H1 (cell line): ENCODE measurements at regions not wholly inside any gene's neighbourhood (a gene's known extent, or its start where the extent isn't known, plus 50 kb on each side); places are given as distances from the start of the nearest gene placed in this dataset.

ENCODE experiments used
- CTCF ChIA-PET: fragments of 300-600 bp; sonication (Branson Sonifier 250); formaldehyde crosslinking; loops from one replicate; lab custom pipeline; 2021; ENCODE audit not compliant: partially characterized antibody; lab: Charles Lee
- POLR2A ChIA-PET: fragments of 300-600 bp; sonication (Branson Sonifier 250); formaldehyde crosslinking; loops from one replicate; lab custom pipeline; 2021; ENCODE audit warnings: inconsistent platforms; ENCODE audit not compliant: partially characterized antibody; lab: Charles Lee
- DNase-seq, 2 experiments: peaks; one replicate each; pipeline versions ENCODE4 v3.0.0 to v3.0.0-alpha.2; 2010 to 2022; ENCODE audit warnings: low spot score in 2 of 2, low read depth in 1 of 2, mixed read lengths in 1 of 2
- FAIRE-seq: peaks from 2 replicates; lab custom pipeline; 2011; peaks lifted over from hg19 to GRCh38; lab: Jason Lieb, UNC
- H2AFZ ChIP-seq: 2 replicates; pipeline ENCODE4 v1.8.1; 2012; ENCODE audit warnings: low read length, inconsistent platforms
- H2AK5ac ChIP-seq: 2 replicates; pipeline ENCODE4 v1.6.1; 2013; ENCODE audit warnings: low read depth, low read length
- H2BK120ac ChIP-seq: replicated peaks from 2 replicates; pipeline ENCODE3; 2013; ENCODE audit warnings: low read depth, low read length, inconsistent platforms
- H2BK12ac ChIP-seq: 2 replicates; pipeline ENCODE4 v1.6.1; 2013; ENCODE audit warnings: low read depth, low read length
- H2BK15ac ChIP-seq: 2 replicates; pipeline ENCODE4 v1.6.1; 2013; ENCODE audit warnings: low read length
- H2BK20ac ChIP-seq: 2 replicates; pipeline ENCODE4 v1.6.1; 2013; ENCODE audit warnings: low read length
- H2BK5ac ChIP-seq: 2 replicates; pipeline ENCODE4 v1.6.1; 2013; ENCODE audit warnings: low read depth, low read length
- H3K14ac ChIP-seq: 2 replicates; pipeline ENCODE4 v1.6.1; 2013; ENCODE audit warnings: inconsistent platforms; ENCODE audit not compliant: insufficient read length
- H3K18ac ChIP-seq: 2 replicates; pipeline ENCODE4 v1.6.1; 2013; ENCODE audit warnings: low read length; ENCODE audit errors: extremely low read depth
- H3K23ac ChIP-seq: 2 replicates; pipeline ENCODE4 v1.6.1; 2013; ENCODE audit warnings: inconsistent platforms; ENCODE audit not compliant: insufficient read length
- H3K23me2 ChIP-seq: 2 replicates; pipeline ENCODE4 v1.6.1; 2013; ENCODE audit warnings: low read depth, low read length
- H3K27ac ChIP-seq: 2 replicates; pipeline ENCODE4 v1.6.1; 2011; ENCODE audit warnings: low read depth, low read length, inconsistent platforms
- H3K27me3 ChIP-seq, 4 experiments: replicated peaks in 1 of 4; 1 replicate in 1 of 4; 2 replicates in 3 of 4; pipeline versions ENCODE4 v1.6.1 to v1.8.1; 2011 to 2013; ENCODE audit warnings: low read length in 3 of 4, mild to moderate bottlenecking in 3 of 4, inconsistent platforms in 2 of 4, mixed read lengths in 2 of 4, moderate library complexity in 1 of 4; ENCODE audit not compliant: control insufficient read depth in 3 of 4, insufficient read depth in 3 of 4; ENCODE audit errors: extremely low read depth in 1 of 4
- H3K36me3 ChIP-seq, 4 experiments: 2 replicates each; pipeline versions ENCODE4 v1.6.1 to v1.8.1; 2011 to 2013; ENCODE audit warnings: mild to moderate bottlenecking in 4 of 4, low read length in 3 of 4, moderate library complexity in 2 of 4, control low read depth in 1 of 4, inconsistent platforms in 1 of 4; ENCODE audit not compliant: insufficient read depth in 4 of 4, control insufficient read depth in 2 of 4
- H3K4ac ChIP-seq: replicated peaks from 2 replicates; pipeline ENCODE3; 2013; ENCODE audit warnings: low read length, low read depth, mixed read lengths, inconsistent platforms; ENCODE audit not compliant: insufficient read length
- H3K4me1 ChIP-seq, 4 experiments: replicated peaks in 1 of 4; 1 replicate in 1 of 4; 2 replicates in 3 of 4; pipeline versions ENCODE4 v1.6.1 to v1.8.1; 2011 to 2013; ENCODE audit warnings: low read length in 3 of 4, inconsistent platforms in 2 of 4, mixed read lengths in 1 of 4; ENCODE audit not compliant: insufficient read depth in 4 of 4, control insufficient read depth in 3 of 4
- H3K4me2 ChIP-seq, 2 experiments: 2 replicates each; pipeline versions ENCODE4 v1.6.1 to v1.8.1; 2011 to 2013; ENCODE audit warnings: low read depth in 2 of 2, low read length in 2 of 2, control low read depth in 1 of 2, inconsistent platforms in 1 of 2, mild to moderate bottlenecking in 1 of 2; ENCODE audit not compliant: insufficient read depth in 1 of 2
- H3K4me3 ChIP-seq, 4 experiments: fragments of 200-600, 300-600 bp in 1 of 4; sonication (generic), shearing (Covaris generic), sonication (Bioruptor Twin) in 1 of 4; 2 replicates each; pipeline versions ENCODE4 v1.5.1 to v1.8.1; 2011 to 2016; ENCODE audit warnings: low read length in 4 of 4, low read depth in 3 of 4, control low read depth in 2 of 4, inconsistent platforms in 2 of 4, mild to moderate bottlenecking in 2 of 4, mixed read lengths in 1 of 4, moderate library complexity in 1 of 4; ENCODE audit not compliant: insufficient read depth in 2 of 4; ENCODE audit errors: extremely low read depth in 1 of 4
- H3K56ac ChIP-seq: replicated peaks from 2 replicates; pipeline ENCODE3; 2013; ENCODE audit warnings: low read depth, mild to moderate bottlenecking, mixed read lengths, low read length, inconsistent platforms; ENCODE audit not compliant: insufficient read length
- H3K79me1 ChIP-seq: 2 replicates; pipeline ENCODE4 v1.6.1; 2013; ENCODE audit warnings: low read depth, low read length, control low read depth
- H3K79me2 ChIP-seq, 2 experiments: 2 replicates each; pipeline versions ENCODE4 v1.6.1 to v1.8.1; 2012 to 2013; ENCODE audit warnings: low read length in 2 of 2, mild to moderate bottlenecking in 2 of 2, inconsistent platforms in 1 of 2; ENCODE audit not compliant: insufficient read depth in 2 of 2, control insufficient read depth in 1 of 2
- H3K9ac ChIP-seq, 4 experiments: replicated peaks in 1 of 4; 1 replicate in 1 of 4; 2 replicates in 3 of 4; pipeline versions ENCODE4 v1.6.1 to v1.8.1; 2011 to 2013; ENCODE audit warnings: low read depth in 3 of 4, low read length in 3 of 4, control low read depth in 2 of 4, mild to moderate bottlenecking in 2 of 4, moderate library complexity in 2 of 4, inconsistent platforms in 1 of 4; ENCODE audit errors: extremely low read depth in 1 of 4
- H3K9me3 ChIP-seq, 2 experiments: 2 replicates each; pipeline versions ENCODE4 v1.6.1 to v1.8.1; 2012 to 2013; ENCODE audit warnings: mild to moderate bottlenecking in 2 of 2, moderate library complexity in 2 of 2, control low read depth in 1 of 2, inconsistent platforms in 1 of 2, low read depth in 1 of 2, low read length in 1 of 2, mixed read lengths in 1 of 2; ENCODE audit not compliant: insufficient read depth in 2 of 2
- H4K20me1 ChIP-seq, 2 experiments: replicated peaks in 1 of 2; 2 replicates each; pipeline versions ENCODE3 to v1.8.1; 2011 to 2013; ENCODE audit warnings: inconsistent platforms in 2 of 2, low read length in 2 of 2, mild to moderate bottlenecking in 1 of 2; ENCODE audit not compliant: insufficient read depth in 2 of 2, control insufficient read depth in 1 of 2
- H4K5ac ChIP-seq: 2 replicates; pipeline ENCODE4 v1.6.1; 2013; ENCODE audit warnings: low read length, low read depth, mixed read lengths, inconsistent platforms; ENCODE audit not compliant: insufficient read length
- H4K8ac ChIP-seq: 2 replicates; pipeline ENCODE4 v1.8.0; 2013; ENCODE audit warnings: mild to moderate bottlenecking, moderate library complexity, low read length, inconsistent platforms; ENCODE audit not compliant: insufficient read depth; ENCODE audit errors: extremely low read depth
- H4K91ac ChIP-seq: replicated peaks from 2 replicates; pipeline ENCODE3; 2013; ENCODE audit warnings: low read length, mixed read lengths, inconsistent platforms; ENCODE audit not compliant: insufficient read length
- ATF3 ChIP-seq: IDR thresholded peaks from 2 replicates; pipeline ENCODE4 v1.6.1; 2011; ENCODE audit warnings: low read depth, mild to moderate bottlenecking, low read length; ENCODE audit not compliant: insufficient read depth
- BRCA1 ChIP-seq: IDR thresholded peaks from 2 replicates; pipeline ENCODE4 v1.6.1; 2012; ENCODE audit warnings: low read depth, low read length, improper control_type of control experiment
- CREB1 ChIP-seq: IDR thresholded peaks from 2 replicates; pipeline ENCODE4 v1.6.1; 2012; ENCODE audit warnings: inconsistent platforms
- EGR1 ChIP-seq: IDR thresholded peaks from 2 replicates; pipeline ENCODE4 v1.6.1; 2011; ENCODE audit warnings: low read depth, low read length, borderline replicate concordance
- MAFK ChIP-seq: IDR thresholded peaks from 2 replicates; pipeline ENCODE4 v1.6.1; 2012; ENCODE audit warnings: low read depth, mild to moderate bottlenecking, improper control_type of control experiment, low read length
- MAX ChIP-seq: IDR thresholded peaks from 2 replicates; pipeline ENCODE4 v1.6.1; 2012; ENCODE audit warnings: inconsistent platforms
- NRF1 ChIP-seq: IDR thresholded peaks from 2 replicates; pipeline ENCODE4 v1.6.1; 2011; ENCODE audit warnings: mild to moderate bottlenecking, low read depth, low read length, improper control_type of control experiment
- POU5F1 ChIP-seq: IDR thresholded peaks from 2 replicates; pipeline ENCODE4 v1.6.1; 2011; ENCODE audit warnings: low read depth, mild to moderate bottlenecking, low read length, moderate library complexity
- RNF2 ChIP-seq: fragments of 200-900, 300-1000 bp; sonication (generic); IDR thresholded peaks from 2 replicates; pipeline ENCODE4 v1.7.1; 2016; ENCODE audit warnings: borderline replicate concordance, low read depth, mild to moderate bottlenecking, antibody characterized with exemption, low read length; ENCODE audit not compliant: poor library complexity, severe bottlenecking; ENCODE audit errors: missing control alignments
- RXRA ChIP-seq: IDR thresholded peaks from 2 replicates; pipeline ENCODE4 v1.6.1; 2011; ENCODE audit warnings: low read depth, mild to moderate bottlenecking, low read length, moderate library complexity; ENCODE audit not compliant: insufficient read depth
- SP2 ChIP-seq: IDR thresholded peaks from 2 replicates; pipeline ENCODE4 v1.6.1; 2012; ENCODE audit warnings: mild to moderate bottlenecking, low read length, inconsistent platforms
- SP4 ChIP-seq: IDR thresholded peaks from 2 replicates; pipeline ENCODE4 v1.6.1; 2012; ENCODE audit warnings: low read length, inconsistent platforms
- SRF ChIP-seq: IDR thresholded peaks from 2 replicates; pipeline ENCODE4 v1.6.1; 2011; ENCODE audit warnings: mild to moderate bottlenecking, low read depth, low read length, moderate library complexity
- TAF7 ChIP-seq: optimal IDR thresholded peaks from 2 replicates; pipeline ENCODE3; 2011; ENCODE audit warnings: low read depth, mild to moderate bottlenecking, inconsistent platforms, low read length, moderate library complexity, borderline replicate concordance
- TCF12 ChIP-seq: IDR thresholded peaks from 2 replicates; pipeline ENCODE4 v1.6.1; 2011; ENCODE audit warnings: low read depth, mild to moderate bottlenecking, low read length
- WGBS, 2 experiments: shearing (Covaris generic) in 1 of 2; methylation state at CpG; one replicate each; pipeline versions ENCODE4 v1.1.6 to v1.1.7; 2013 to 2015; ENCODE audit warnings: low lambda C conversion rate in 2 of 2, mixed read lengths in 2 of 2, inconsistent platforms in 1 of 2, low coverage in 1 of 2, missing lambda C conversion rate in 1 of 2; ENCODE audit not compliant: insufficient replicate concordance in 2 of 2, insufficient coverage in 1 of 2, insufficient read length in 1 of 2; ENCODE audit errors: extremely low coverage in 1 of 2, missing lambda C conversion rate in 1 of 2; 5-methylcytosine and 5-hydroxymethylcytosine counted together

- no peak overlapping the region for H3K4me3 ChIP-seq
- CTCF ChIA-PET = no interaction called here
- TF ChIP-seq MAFK (no peak), RNF2 (no peak), SP2 (no peak), ATF3 (no peak), TCF12 (no peak), MAX (no peak), RXRA (no peak), SP4 (no peak), TAF7 (no peak), CREB1 (no peak), POU5F1 (no peak), EGR1 (no peak), NRF1 (no peak), SRF (no peak), BRCA1 (no peak)
Observed at GRCh38 chr1:163472651-163473248, 151.0 kb downstream of the NUF2 start.

More at GRCh38 chr1:163472651-163473248, 151.0 kb downstream of the NUF2 start:
- Histone ChIP-seq H2BK12ac (no peak overlapping the region), H2BK20ac (no peak overlapping the region), H3K18ac (no peak overlapping the region), H3K27me3 (no peaks in the 10 kb centered on the region), H2AK5ac (no peak overlapping the region), H4K8ac (no peak overlapping the region), H3K4ac (no peak overlapping the region), H2BK120ac (no peak overlapping the region), H3K9me3 (no peaks in the 10 kb centered on the region), H3K14ac (no peak overlapping the region), H4K5ac (no peak overlapping the region), H3K23me2 (no peaks in the 10 kb centered on the region; the same call in 1 of the 2 replicates), H3K79me2 (no peaks in the 10 kb centered on the region), H4K20me1 (no peaks in the 10 kb centered on the region), H4K91ac (no peak overlapping the region), H3K27ac (no peak overlapping the region), H3K9ac (no peak overlapping the region), H3K36me3 (no peaks in the 10 kb centered on the region), H3K56ac (no peak overlapping the region), H2AFZ (no peak overlapping the region), H2BK15ac (no peak overlapping the region), H3K4me2 (no peak overlapping the region), H3K4me1 (no peaks in the 10 kb centered on the region; a peak in 1 of 7 replicates), H2BK5ac (no peak overlapping the region), H3K79me1 (no peaks in the 10 kb centered on the region), H3K23ac (no peak overlapping the region)
- FAIRE-seq (no peak), DNase-seq (no peak)
- WGBS, 2 experiments = 83% methylated on average over 9 of the region's 9 CpGs; no CpG with 5 or more reads in 1 of the 2 experiments
- POLR2A ChIA-PET = no interaction called here
